ENCODE measurements at regions not wholly inside any gene's neighbourhood (a gene's known extent, or its start where the extent isn't known, plus 50 kb on each side); places are given as distances from the start of the nearest gene placed in this dataset.

DNA sequence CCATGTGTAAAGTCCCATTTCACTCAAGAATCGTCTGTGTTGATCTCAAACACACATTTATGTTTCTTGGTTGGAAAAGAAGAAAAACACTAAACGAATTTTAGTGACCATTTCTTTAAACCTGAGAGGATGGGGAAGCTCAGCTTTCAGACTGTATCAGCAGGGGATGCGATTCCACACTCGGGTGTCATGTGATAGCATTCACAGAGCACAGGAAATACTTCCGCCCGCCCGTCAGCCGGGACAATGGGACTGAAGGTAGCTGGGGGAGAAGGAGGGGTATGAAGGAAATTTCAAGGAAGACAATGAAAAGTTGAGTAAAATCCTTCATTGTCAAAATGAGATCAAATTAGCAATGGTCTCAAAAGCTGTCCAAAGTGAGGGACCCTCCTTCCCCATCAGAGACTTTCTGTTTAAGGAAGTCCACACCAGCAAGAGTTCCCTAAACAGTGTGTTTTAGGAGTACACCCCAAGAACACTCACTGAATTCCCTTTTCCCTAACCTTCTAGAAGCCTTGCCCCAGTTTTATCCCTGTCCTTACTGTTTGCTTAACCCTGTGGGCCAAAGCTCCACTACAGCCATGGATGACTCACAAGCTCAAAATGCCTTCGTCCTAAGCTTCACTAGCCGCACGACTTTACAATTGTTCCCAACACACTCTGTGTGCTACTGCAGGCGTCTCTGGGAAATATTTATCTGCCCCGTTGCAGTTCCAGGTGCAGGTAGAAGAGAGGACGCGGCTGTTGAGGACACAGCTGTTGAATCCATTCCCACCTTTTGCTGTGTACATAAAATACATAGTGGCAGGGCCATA, 51.4 kb upstream of the SIM2 start:
- no peak overlapping the region for H3K4me2 ChIP-seq
- no peaks in the 10 kb centered on the region for H4K20me1 ChIP-seq (ENCODE audit: insufficient read depth, poor library complexity, severe bottlenecking)
- no peaks in the 10 kb centered on the region for H3K27me3 ChIP-seq
- H3K27ac ChIP-seq = peak overlapping the region; percentile 63
- no peaks in the 10 kb centered on the region for H3K79me2 ChIP-seq
- 47% methylated on average over 15 of the region's 15 CpGs for WGBS (ENCODE audit: low lambda C conversion rate, missing lambda C conversion rate)
- DNase-seq (ENCODE audit: low spot score) = peak; percentile 70
- H3K4me3 ChIP-seq = no peak overlapping the region
- H3K9me3 ChIP-seq (ENCODE audit: low read depth) = no peaks in the 10 kb centered on the region
- H2AFZ ChIP-seq = no peak overlapping the region
- H3K36me3 ChIP-seq (replicated peaks; ENCODE audit: insufficient read depth, low read depth) = no peaks in the 10 kb centered on the region
- TF ChIP-seq EZH2 (IDR thresholded peaks at IDR 0.05; ENCODE audit: borderline replicate concordance) (no peak), EZH2phosphoT487 (IDR thresholded peaks at IDR 0.05; ENCODE audit: low read depth, severe bottlenecking, unreplicated experiment) (no peak)
- TF ChIP-seq, protein P1, sequence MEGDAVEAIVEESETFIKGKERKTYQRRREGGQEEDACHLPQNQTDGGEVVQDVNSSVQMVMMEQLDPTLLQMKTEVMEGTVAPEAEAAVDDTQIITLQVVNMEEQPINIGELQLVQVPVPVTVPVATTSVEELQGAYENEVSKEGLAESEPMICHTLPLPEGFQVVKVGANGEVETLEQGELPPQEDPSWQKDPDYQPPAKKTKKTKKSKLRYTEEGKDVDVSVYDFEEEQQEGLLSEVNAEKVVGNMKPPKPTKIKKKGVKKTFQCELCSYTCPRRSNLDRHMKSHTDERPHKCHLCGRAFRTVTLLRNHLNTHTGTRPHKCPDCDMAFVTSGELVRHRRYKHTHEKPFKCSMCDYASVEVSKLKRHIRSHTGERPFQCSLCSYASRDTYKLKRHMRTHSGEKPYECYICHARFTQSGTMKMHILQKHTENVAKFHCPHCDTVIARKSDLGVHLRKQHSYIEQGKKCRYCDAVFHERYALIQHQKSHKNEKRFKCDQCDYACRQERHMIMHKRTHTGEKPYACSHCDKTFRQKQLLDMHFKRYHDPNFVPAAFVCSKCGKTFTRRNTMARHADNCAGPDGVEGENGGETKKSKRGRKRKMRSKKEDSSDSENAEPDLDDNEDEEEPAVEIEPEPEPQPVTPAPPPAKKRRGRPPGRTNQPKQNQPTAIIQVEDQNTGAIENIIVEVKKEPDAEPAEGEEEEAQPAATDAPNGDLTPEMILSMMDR (IDR thresholded peaks at IDR 0.05; ENCODE audit: poor library complexity) = no peak
- no peaks in the 10 kb centered on the region for H3K9me2 ChIP-seq (replicated peaks; ENCODE audit: insufficient read depth)
- H3K4me1 ChIP-seq (ENCODE audit: insufficient read depth) = peaks cover 4% of the 10 kb centered on the region
